ENCODE measurements at regions not wholly inside any gene's neighbourhood (a gene's known extent, or its start where the extent isn't known, plus 50 kb on each side); places are given as distances from the start of the nearest gene placed in this dataset.

- ChIA-PET POLR2A (no interaction called here), CTCF (no interaction called here)
- no peaks in the 10 kb centered on the region for H3K79me2 ChIP-seq (ENCODE audit: control insufficient read depth, insufficient read depth, low read length)
- no peak overlapping the region for H3K4me2 ChIP-seq (replicated peaks; ENCODE audit: low read depth, low read length, poor library complexity, severe bottlenecking)
- DNase-seq, result no peak
- H2AFZ ChIP-seq (ENCODE audit: insufficient read depth, low read depth, low read length, poor library complexity, severe bottlenecking), result no peak overlapping the region
- H3K27me3 Mint-ChIP-seq, result no peaks in the 10 kb centered on the region
- H3K4me1 ChIP-seq (ENCODE audit: control insufficient read depth in 2 of 2, insufficient read depth in 2 of 2, low read length in 2 of 2), result no peaks in the 10 kb centered on the region
- H4K20me1 ChIP-seq (ENCODE audit: control insufficient read depth, insufficient read depth, low read length, poor library complexity, severe bottlenecking), result no peaks in the 10 kb centered on the region
- no peak overlapping the region for H3K4me3 ChIP-seq (ENCODE audit: control extremely low read depth in 1 of 5, extremely low read depth in 1 of 5, insufficient read depth in 1 of 5, low read depth in 2 of 5, low read length in 4 of 5)
- H3K9me3 ChIP-seq (ENCODE audit: control extremely low read depth in 1 of 3, control insufficient read depth in 2 of 3, insufficient read depth in 1 of 3, low read length in 2 of 3), result no peaks in the 10 kb centered on the region
- no peaks in the 10 kb centered on the region for H3K36me3 ChIP-seq (replicated peaks in 1 of 2; ENCODE audit: control extremely low read depth in 1 of 2, control insufficient read depth in 1 of 2, extremely low read depth in 1 of 2, insufficient read depth in 2 of 2, low read length in 1 of 2)
- intact Hi-C loops (cut with micrococcal nuclease), result no loop called here
- no peak overlapping the region for H3K4me3 Mint-ChIP-seq
- H3K27ac ChIP-seq (ENCODE audit: low read length in 2 of 2), result no peak overlapping the region
- no peak overlapping the region for H3K27ac Mint-ChIP-seq
- no peaks in the 10 kb centered on the region for H3K9me3 Mint-ChIP-seq (ENCODE audit: insufficient read depth)
- WGBS (ENCODE audit: insufficient coverage), result no CpG with 5 or more reads among the region's 3 CpGs
- no peaks in the 10 kb centered on the region for H3K27me3 ChIP-seq (replicated peaks in 1 of 4; ENCODE audit: control extremely low read depth in 1 of 4, control insufficient read depth in 3 of 4, insufficient read depth in 4 of 4, low read length in 3 of 4)
- TF ChIP-seq EZH2 (IDR thresholded peaks at IDR 0.05; ENCODE audit: borderline replicate concordance, insufficient read depth, low read depth, low read length, poor library complexity, severe bottlenecking) (no peak), CTCF (IDR thresholded peaks at IDR 0.05) (no peak)
- no peak overlapping the region for H3K9ac ChIP-seq (ENCODE audit: low read length)
- ATAC-seq (ENCODE audit: low read depth), result no peak
- H3K4me1 Mint-ChIP-seq, result no peaks in the 10 kb centered on the region
Observed at GRCh38 chr4:157912212-157912611, 260.6 kb downstream of the GASK1B start.

GRCh38 chr4:157911662-157912061 is 261.2 kb downstream of the GASK1B start:
- Histone ChIP-seq H3K27me3 (replicated peaks in 1 of 4; ENCODE audit: control extremely low read depth in 1 of 4, control insufficient read depth in 3 of 4, insufficient read depth in 4 of 4, low read length in 3 of 4) (no peaks in the 10 kb centered on the region), H2AFZ (ENCODE audit: insufficient read depth, low read depth, low read length, poor library complexity, severe bottlenecking) (no peak overlapping the region), H3K9ac (ENCODE audit: low read length) (no peak overlapping the region), H3K27ac (ENCODE audit: low read length in 2 of 2) (no peak overlapping the region), H3K36me3 (replicated peaks in 1 of 2; ENCODE audit: control extremely low read depth in 1 of 2, control insufficient read depth in 1 of 2, extremely low read depth in 1 of 2, insufficient read depth in 2 of 2, low read length in 1 of 2) (no peaks in the 10 kb centered on the region), H3K79me2 (ENCODE audit: control insufficient read depth, insufficient read depth, low read length) (no peaks in the 10 kb centered on the region), H3K9me3 (ENCODE audit: control extremely low read depth in 1 of 3, control insufficient read depth in 2 of 3, insufficient read depth in 1 of 3, low read length in 2 of 3) (no peaks in the 10 kb centered on the region), H3K4me2 (replicated peaks; ENCODE audit: low read depth, low read length, poor library complexity, severe bottlenecking) (no peak overlapping the region), H4K20me1 (ENCODE audit: control insufficient read depth, insufficient read depth, low read length, poor library complexity, severe bottlenecking) (no peaks in the 10 kb centered on the region), H3K4me1 (ENCODE audit: control insufficient read depth in 2 of 2, insufficient read depth in 2 of 2, low read length in 2 of 2) (no peaks in the 10 kb centered on the region), H3K4me3 (ENCODE audit: control extremely low read depth in 1 of 5, extremely low read depth in 1 of 5, insufficient read depth in 1 of 5, low read depth in 2 of 5, low read length in 4 of 5) (no peak overlapping the region)
- H3K4me1 Mint-ChIP-seq, result no peaks in the 10 kb centered on the region
- DNase-seq (no peak), ATAC-seq (ENCODE audit: low read depth) (no peak)
- H3K9me3 Mint-ChIP-seq (ENCODE audit: insufficient read depth), result no peaks in the 10 kb centered on the region
- WGBS (ENCODE audit: insufficient coverage), result no CpG with 5 or more reads among the region's 1 CpG
- no peaks in the 10 kb centered on the region for H3K27me3 Mint-ChIP-seq
- intact Hi-C loops (cut with micrococcal nuclease), result no loop called here
- no peak overlapping the region for H3K27ac Mint-ChIP-seq
- no peak overlapping the region for H3K4me3 Mint-ChIP-seq
- TF ChIP-seq CTCF (IDR thresholded peaks at IDR 0.05) (no peak), EZH2 (IDR thresholded peaks at IDR 0.05; ENCODE audit: borderline replicate concordance, insufficient read depth, low read depth, low read length, poor library complexity, severe bottlenecking) (no peak)
- ChIA-PET CTCF (no interaction called here), POLR2A (no interaction called here)

Data from B cell (primary cell).